ENCODE measurements at regions not wholly inside any gene's neighbourhood (a gene's known extent, or its start where the extent isn't known, plus 50 kb on each side); places are given as distances from the start of the nearest gene placed in this dataset.

DNA sequence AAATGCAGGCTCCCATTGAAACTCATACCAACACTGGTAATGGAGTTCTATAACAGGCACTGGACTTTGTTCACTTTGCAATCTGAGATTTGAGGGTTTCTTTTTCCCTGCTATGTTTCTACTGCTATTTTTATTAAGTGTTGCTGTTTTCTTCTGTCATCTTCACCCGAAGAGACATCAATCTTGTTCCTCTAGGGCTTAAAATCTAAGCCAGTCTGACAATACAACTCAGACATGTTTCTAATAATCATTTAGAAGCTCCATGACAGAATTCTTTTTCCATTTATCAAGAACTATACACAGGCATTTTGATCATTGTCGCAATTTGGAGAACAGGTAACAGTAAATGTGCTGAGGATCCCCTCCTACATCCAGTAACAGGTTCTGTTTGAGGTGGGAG, 98.5 kb upstream of the GNAI1 start:
- no peak for TF ChIP-seq EZH2phosphoT487 (IDR thresholded peaks at IDR 0.05)
- TF ChIP-seq, protein P1, sequence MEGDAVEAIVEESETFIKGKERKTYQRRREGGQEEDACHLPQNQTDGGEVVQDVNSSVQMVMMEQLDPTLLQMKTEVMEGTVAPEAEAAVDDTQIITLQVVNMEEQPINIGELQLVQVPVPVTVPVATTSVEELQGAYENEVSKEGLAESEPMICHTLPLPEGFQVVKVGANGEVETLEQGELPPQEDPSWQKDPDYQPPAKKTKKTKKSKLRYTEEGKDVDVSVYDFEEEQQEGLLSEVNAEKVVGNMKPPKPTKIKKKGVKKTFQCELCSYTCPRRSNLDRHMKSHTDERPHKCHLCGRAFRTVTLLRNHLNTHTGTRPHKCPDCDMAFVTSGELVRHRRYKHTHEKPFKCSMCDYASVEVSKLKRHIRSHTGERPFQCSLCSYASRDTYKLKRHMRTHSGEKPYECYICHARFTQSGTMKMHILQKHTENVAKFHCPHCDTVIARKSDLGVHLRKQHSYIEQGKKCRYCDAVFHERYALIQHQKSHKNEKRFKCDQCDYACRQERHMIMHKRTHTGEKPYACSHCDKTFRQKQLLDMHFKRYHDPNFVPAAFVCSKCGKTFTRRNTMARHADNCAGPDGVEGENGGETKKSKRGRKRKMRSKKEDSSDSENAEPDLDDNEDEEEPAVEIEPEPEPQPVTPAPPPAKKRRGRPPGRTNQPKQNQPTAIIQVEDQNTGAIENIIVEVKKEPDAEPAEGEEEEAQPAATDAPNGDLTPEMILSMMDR (IDR thresholded peaks at IDR 0.05), result no peak

Measured in neural progenitor cell (in vitro differentiated cells).